DMS114 treated with DMSO at 0.1 percent for 48 hours (cell line): ENCODE measurements at regions not wholly inside any gene's neighbourhood (a gene's known extent, or its start where the extent isn't known, plus 50 kb on each side); places are given as distances from the start of the nearest gene placed in this dataset.
"Not testable (repeated sequence)": the region's sequence is repeated elsewhere in the genome, so short reads cannot be mapped to it uniquely, and the experiment has no call there.

ENCODE experiments used
- DNase-seq: peaks from one replicate; lab custom pipeline; 2025; ENCODE audit not compliant: unreplicated experiment; lab: John Stamatoyannopoulos, UW

DNA sequence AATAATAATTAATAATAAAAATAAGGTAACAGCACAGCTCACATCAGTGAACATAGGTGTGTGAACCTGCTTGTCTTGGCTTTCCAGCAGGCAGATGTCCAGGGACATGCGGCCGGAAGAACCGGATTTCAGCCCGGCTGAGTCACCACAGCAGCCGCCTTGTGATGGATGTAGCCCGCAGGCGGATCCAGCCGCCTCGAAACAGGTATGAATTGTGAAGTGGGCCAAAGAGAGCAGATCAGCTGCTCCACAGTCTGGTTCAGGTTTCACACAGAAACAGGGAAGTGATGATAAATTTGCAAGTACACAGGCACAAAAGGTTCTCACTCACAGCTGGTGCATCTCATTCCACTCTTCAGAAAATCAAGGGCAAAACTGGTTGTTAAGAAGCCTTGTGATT lies 55.1 kb downstream of the ID4 start:
- no peak for DNase-seq

DNA sequence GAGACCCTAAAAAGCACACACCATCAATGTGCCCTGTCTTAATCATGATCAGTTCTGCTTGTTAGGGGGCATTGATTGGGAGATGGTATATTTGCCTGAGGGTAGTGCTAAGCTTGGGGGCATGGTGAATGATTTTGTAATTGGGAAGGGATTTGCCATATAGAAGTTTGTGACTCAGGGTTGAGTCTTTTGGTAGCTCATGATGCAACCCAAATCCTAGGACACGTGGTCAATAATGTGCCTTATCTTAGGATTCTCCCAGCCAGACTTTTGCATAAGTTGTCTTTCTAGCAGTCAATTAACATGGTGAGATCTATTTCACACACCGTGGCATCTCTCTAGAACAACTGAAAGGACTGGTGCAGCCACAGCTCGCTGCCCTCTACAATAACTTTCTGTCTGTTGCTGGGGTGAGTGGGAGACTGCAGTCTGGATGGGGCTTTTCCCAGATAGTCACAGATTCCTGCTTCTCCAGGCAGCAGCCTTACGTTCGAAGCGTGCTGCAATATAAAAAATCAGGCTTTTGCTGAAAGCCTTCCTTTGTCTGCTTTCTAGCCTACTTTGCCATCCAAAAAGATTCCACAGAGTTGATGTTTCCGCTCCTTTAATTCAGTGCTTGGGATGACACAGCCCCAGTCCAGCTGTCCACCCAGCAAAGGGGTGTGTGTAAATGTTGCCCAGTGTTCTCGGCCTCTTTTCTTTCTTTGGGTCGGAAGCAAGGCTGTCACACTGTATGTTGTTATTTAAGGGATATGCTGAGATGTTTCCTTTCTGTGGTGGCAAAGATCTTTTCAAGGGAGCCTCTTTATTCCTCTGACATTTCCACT lies 58.9 kb downstream of the ID4 start:
- DNase-seq, result no peak

DNA sequence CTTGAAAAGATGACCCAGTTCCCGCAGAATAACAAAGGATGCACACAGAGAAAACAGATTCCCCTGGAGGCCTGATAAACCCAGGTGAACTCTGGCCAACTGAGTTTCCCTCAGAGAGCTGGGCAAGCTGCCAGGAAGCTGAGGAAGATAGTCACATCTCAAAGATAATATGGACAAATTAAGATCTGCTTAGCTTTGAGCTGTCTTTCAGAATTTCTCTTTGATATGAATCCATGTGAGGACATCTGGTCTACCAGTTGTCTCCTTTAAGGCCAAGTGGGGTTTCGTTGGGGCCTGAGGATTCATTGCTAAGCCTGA lies 59.5 kb downstream of the ID4 start:
- DNase-seq, result no peak

DNA sequence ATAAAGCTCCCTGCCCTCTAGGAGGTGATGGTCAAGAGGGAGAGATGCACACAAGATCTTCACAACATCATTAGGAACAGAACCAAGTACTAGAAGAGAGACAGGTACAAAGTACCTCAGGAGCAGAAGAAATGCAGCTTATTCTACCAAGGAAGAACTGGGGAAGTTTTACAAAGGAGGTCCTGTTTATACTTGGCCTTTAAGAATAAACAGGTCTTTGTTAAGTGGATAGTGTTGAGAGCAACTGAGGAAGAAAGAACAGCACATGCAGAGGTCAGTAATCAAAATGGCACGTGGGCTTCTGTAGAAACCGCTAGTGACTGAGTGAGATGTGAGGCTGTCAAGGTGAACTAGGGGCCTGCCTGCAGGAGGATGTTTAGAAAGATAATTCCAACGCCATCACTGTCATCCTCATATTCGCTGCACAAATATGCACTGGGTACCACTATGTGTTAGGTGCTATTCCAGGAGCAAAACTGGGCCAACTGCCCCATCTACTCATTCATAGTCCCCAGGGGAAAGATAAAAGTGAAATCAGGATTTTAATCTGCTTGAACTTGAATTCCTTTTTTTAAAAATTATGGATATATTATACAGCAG lies 61.1 kb downstream of the ID4 start:
- no peak for DNase-seq

DNA sequence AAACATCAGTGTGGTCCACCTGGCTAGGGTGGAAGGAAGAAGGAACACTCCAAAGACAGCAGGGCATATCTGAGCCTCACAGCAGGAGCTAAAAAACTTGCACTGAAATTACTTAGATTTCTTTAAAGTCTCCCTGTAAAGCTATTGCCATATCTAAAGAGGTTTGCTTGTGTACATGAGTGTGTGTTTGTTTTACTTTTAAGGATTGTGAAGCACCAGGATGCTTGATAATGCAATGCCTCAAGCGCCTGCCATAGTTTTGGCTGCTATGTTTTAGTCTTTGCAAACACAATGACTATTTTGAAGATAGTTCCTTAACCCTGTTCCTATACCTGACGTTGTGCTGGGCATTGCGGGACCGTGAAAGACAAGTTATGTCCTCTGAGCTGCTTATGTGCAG lies 65.0 kb downstream of the ID4 start:
- no peak for DNase-seq

DNA sequence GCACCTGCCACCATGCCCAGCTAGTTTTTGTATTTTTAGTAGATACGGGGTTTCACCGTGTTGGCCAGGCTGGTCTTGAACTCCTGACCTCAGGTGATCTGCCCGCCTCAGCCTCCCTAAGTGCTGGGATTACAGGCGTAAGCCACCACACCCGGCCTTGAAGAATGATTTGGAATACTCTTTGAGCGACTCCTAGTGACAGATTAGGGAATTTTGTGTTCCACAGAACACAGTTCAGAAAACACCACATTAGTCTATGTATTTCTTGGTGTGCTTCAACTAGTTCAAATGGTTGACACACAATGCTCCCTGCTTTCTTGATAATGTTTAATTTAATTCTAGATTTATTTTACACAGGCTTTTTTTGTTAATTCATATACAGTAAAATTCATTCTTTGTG lies 67.2 kb downstream of the ID4 start:
- DNase-seq, result not testable (repeated sequence)

DNA sequence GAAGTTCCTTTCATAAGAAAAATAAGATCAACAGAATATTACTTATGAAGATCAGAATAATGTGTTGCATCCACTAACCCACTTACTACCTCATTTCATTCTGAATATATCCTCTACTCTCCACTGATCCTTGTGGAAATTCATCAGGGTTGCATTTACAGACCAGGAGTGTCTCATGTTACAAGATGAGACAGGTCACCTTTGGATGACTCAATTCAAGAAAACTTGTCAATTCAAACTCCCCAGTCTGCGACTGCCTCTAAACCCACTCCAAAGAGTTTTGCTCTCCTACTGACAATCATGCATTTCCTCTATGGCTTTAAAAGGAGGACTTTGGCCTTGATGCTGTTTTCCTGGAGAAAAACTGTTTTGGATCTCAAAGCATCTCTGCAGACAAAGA lies 68.4 kb downstream of the ID4 start:
- DNase-seq, result no peak

DNA sequence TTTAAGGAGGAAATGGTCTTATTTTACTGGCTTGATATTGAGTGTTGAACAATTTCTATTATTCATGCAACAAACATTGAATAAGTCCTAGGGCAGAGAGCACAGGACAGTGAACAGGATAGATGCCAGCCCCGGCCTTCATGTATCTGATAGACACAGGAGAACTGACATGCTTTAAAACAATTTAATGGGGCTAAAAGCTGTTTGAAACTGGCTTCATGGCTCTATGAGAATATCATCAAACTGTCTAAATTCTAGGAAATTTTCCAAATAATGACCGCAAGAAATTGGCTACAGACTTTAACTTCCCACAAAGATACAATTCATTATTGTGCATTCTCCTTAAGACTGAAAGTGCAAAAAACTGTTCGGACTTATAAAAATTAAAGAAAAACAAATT lies 69.0 kb downstream of the ID4 start:
- no peak for DNase-seq

DNA sequence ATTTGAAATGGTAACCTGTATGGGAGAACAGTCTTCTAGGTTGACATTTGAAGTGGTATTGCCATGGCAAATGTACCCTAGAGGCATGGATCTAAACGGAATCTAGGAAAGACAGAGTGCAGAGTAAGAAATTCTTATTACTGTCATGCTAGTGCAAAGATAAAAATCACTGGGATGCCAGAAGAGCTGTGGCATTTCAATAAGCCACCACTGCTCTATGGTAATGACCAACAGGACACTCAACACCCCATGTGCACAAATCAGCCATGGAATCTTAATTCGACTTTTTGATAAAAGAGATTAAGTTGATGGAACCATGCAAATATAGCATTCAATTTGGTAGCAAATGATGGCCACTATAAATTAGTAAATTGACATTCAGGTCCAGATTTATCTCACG lies 74.1 kb downstream of the ID4 start:
- DNase-seq, result no peak

DNA sequence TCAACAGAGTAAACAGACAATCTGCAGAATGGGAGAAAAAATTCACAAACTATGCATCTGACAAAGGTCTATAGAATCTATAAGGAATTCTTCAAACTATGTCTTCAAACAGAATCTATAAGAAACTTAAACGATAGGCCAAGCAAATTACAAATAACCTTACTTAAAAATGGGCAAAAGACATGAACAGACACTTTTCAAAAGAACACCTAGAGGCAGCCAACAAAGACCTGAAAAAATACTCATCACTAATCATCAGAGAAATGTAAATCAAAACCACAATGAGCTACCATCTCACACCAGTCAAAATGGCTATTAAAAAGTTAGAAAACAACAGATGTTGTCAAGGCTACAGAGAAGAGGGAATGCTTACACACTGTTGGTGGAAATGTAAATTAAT lies 81.3 kb downstream of the ID4 start:
- DNase-seq, result no peak

DNA sequence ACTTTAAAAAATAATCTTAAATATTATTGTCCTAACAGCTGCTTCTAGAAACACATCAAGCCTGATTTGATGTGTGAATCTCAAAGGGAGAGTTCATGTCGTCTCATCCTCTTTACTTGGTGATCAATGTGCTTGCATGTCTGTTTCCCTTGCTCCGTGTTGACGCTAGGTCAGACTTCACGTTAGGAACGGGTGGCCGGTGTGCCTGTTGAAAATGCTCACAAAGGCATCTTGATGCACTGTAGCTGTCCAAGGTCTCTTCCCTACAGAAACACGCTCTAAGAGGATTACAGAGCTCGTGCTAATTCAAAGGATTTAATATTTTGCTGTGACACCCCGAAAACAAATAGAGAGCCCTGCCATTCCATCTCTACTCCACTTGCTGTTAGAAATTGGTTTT lies 84.6 kb downstream of the ID4 start:
- DNase-seq, result no peak

DNA sequence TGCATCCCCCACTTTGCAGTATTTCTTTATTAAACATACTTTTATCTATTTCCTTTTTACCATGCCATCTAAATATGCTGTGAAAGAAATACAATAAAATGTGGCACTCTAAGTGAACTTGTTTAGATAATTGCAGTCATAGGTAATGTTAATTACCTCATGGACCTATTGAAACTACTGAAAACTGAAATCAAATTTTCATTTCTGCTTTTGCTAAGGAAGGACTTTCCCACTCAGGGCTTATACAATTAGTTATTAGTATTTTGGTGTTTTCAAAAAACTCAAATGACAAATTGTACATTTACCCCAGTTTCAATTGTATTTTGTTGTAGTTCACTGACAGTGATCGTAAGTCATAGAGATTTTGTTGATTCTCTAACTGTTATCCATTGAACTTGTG lies 88.4 kb downstream of the ID4 start:
- DNase-seq, result no peak

DNA sequence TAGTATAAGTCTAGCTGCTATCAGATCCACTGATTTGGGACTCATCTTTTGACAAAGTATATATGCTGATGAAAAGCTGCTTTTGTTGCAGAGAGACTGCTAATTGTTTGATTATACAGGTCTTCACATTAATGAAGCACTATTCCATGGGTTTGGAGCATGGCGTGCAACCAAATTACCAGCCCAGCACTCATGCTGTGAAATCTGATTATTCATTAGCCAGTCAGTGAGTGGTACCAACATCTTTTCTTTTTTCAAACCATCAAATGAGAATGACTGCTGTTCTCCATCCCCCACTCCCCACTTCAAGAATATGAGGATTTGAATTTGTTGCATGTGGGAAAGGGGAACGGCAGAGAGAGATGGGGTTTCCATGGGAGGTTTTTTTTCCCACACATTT lies 91.3 kb downstream of the ID4 start:
- DNase-seq, result no peak

DNA sequence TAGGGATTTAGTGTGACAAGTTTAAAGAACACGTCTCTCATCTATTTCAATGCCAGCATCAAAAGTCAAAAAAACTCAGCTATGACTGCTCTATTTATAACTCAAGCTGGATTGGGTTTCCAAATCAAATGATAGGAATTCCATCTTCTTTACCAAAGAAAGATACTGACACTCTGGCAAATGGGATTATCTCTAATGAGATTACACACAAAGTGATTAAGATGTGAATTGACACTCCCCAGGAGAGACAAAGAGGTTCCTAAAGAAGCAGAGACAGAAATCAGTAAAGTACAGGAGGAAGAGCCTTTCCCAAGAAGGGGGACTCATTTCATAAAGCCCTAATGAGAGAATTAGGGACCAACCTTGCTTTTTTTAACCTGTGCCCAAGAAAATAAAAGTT lies 92.1 kb downstream of the ID4 start:
- DNase-seq, result no peak

DNA sequence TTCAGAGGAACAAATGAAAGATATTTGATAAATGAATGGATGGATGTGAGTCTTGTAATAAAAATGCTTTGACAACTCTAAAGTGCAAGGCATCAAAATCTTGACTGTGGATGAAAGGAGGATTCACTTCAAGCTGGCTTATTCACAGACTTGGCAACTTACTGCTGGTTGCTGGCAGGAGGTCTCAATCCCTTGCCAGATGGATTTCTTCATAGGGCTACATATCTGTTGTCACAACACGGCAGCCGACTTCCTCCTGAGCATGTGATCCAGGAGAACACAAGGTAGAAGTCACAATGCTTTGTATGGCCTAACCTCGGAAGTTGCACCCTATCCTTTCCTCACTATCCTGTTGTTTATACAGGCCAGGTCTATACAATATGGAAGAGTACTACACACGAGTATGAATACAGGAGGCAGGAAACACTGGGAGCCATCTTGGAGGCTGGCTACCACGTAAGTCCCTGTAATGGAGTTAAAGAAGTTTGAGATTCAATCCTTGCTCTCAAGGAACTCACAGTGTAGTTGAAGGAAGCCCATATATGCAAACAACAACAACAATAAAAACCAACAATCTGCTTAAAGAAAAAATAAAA lies 97.9 kb downstream of the ID4 start:
- DNase-seq, result no peak

DNA sequence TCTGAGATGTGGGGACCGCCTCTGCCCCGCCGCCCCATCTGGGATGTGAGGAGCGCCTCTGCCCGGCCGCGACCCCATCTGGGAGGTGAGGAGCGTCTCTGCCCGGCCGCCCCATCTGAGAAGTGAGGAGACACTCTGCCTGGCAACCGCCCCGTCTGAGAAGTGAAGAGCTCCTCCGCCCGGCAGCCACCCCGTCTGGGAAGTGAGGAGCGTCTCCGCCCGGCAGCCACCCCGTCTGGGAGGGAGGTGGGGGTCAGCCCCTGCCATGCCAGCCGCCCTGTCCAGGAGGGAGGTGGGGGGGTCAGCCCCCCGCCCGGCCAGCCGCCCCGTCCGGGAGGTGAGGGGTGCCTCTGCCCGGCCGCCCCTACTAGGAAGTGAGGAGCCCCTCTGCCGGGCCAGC lies 102.2 kb downstream of the ID4 start:
- not testable (repeated sequence) for DNase-seq

DNA sequence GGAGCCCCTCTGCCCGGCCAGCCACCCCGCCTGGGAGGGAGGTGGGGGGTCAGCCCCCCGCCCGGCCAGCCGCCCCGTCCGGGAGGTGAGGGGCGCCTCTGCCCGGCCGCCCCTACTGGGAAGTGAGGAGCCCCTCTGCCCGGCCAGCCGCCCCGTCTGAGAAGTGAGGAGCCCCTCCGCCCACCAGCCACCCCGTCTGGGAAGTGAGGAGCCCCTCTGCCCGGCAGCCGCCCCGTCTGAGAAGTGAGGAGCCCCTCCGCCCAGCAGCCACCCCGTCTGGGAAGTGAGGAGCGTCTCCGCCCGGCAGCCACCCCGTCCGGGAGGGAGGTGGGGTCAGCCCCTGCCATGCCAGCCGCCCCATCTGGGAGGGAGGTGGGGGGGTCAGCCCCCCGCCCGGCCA lies 102.8 kb downstream of the ID4 start:
- not testable (repeated sequence) for DNase-seq

DNA sequence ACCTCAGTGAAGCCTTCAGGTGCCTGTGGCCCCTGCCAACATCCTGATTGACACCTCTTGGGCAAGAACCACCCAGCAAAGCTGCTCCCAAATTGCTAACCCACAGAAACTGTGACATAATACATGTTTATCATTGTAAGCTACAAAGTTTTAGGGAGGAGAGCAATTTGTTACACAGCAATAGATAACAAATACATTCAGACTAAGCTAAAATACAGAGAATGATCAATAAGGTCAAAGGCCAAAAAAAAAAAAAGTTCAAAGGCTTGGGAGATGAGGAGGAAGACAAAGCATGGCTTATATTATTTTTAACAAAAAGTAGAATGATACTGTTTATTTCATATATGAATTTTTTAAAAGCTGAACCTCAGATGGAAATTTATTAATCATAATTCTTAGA lies 105.9 kb downstream of the ID4 start:
- no peak for DNase-seq

DNA sequence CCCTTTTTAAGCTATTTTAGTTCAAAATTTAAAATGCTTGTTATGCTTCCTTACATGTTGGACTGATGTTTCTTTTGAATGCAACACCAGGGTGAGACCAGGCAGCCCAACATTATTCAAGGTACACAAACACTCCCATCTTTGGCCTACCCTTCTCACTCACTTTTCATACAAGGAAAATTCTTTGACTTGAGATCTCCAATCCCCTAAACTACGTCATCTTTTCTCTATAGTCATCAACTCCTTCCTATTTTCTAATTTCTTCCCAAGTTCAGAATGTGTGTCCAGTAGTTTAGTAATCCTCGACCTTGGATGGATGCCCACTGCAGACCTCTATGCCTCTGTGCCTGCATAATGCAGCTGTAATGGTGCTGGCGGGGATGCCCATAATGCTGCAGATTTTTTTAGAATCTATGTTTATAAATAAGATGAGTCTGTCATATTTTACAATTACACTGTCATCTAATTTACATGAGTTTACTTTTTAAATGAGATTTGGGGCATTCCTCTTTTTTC lies 108.7 kb downstream of the ID4 start:
- DNase-seq, result no peak

DNA sequence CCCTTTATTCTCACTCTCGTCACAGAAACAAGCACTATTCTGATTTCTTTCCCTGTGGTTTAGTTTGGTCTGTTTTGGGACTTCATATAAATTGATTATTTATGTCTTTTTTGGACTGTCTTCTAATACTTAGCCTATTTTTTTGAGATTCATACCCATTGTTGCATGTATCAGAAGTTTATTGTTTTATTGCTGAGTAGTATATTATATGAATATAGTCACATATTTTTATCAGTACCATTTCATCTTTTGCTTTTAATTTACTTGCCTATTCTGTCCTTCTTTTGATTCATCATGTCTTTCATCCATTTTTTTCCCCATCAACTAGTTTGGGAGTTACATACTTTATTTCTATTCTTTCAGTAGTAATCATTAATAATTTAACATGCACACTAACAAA lies 112.0 kb downstream of the ID4 start:
- no peak for DNase-seq

DNA sequence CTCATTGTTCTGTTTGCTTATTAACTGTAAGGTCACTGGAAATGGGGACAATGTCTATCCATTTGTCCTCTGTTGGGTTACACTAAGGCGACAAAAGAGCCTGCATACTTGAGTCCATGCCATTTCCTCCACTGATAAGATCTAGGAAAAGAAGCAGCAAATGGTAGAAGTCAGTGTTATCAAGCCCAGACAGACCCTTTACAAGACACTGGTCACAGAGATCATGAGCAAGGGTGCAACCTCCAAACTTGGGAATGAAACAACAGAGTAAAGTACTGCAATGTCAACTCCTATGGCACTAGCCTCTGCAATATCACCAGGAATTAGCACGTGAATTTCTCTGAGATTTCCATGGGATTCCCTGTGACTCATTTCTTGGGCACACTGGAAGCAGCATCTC lies 126.9 kb downstream of the ID4 start:
- DNase-seq, result no peak

DNA sequence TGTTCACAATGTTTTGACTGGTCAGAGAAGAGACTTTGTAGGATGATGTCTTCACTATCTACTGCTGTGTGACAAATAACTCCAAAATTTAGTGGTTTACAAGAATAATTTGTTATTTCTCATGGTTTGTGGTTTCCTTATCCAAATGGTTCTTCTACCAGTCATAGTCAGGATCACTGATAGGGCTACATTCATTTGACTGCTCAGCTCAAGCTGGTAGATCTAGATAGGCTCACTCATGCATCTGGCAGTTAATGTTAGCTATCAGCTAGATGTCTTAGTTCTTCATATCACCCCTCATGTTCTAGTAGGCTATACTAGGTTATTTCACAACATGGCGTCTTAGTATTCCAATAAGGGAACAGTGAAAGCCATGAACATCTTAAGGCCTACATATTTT lies 131.0 kb downstream of the ID4 start:
- no peak for DNase-seq

DNA sequence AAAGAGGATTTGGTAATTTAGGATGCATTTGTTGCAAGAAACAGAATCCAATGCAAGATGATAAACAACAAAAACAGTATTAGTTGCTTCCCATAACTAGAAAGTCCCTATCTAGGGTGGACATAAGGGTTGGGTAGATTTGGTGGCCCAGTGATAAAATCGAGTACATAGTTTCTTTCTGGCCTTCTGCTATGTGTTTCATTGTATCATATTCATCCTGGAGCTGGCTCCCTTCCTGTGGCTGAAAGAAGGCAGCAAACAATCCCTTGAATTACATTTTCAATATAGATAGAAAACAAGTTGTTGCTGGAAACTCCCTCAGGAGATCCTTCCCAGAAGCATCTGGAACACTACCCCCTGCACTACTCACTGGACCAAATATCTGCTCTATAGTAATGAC lies 135.1 kb downstream of the ID4 start:
- DNase-seq, result no peak
